A673 (cell line): ENCODE measurements at regions not wholly inside any gene's neighbourhood (a gene's known extent, or its start where the extent isn't known, plus 50 kb on each side); places are given as distances from the start of the nearest gene placed in this dataset.

Experiments used
- BruUV-seq: library from RNA; stranded (reverse); fragments of 400-500 nt; replicated peaks from 2 replicates; lab custom pipeline; 2021; lab: Mats Ljungman, UMichigan
- CTCF ChIA-PET: fragments of 300-600 bp; sonication (Branson Sonifier 250); formaldehyde crosslinking; loops from one replicate; lab custom pipeline; 2022; ENCODE audit warnings: antibody characterized with exemption; lab: Charles Lee
- POLR2A ChIA-PET: fragments of 300-600 bp; sonication (Branson Sonifier 250); formaldehyde crosslinking; loops from one replicate; lab custom pipeline; 2022; ENCODE audit warnings: antibody characterized with exemption; ENCODE audit not compliant: low non-redundant PET; lab: Charles Lee
- DNase-seq: peaks from one replicate; pipeline ENCODE4 v3.0.0-alpha.2; 2015; ENCODE audit warnings: low spot score
- H3K27ac ChIP-seq: fragments of 200-600 bp; sonication (generic); 2 replicates; pipeline ENCODE4 v1.5.1; 2016; ENCODE audit warnings: mixed run types, low read depth, mild to moderate bottlenecking, mixed read lengths, antibody characterized with exemption, low read length; ENCODE audit not compliant: poor library complexity, severe bottlenecking
- H3K27me3 ChIP-seq: fragments of 200-600 bp; sonication (generic); replicated peaks from 2 replicates; pipeline ENCODE4 v1.6.1; 2017; ENCODE audit warnings: mixed run types, low read depth, mild to moderate bottlenecking, mixed read lengths, antibody characterized with exemption, low read length; ENCODE audit not compliant: insufficient read depth, poor library complexity
- H3K36me3 ChIP-seq: fragments of 200-600 bp; sonication (generic); 2 replicates; pipeline ENCODE4 v1.6.1; 2016; ENCODE audit warnings: mixed run types, mild to moderate bottlenecking, mixed read lengths, antibody characterized with exemption, low read length; ENCODE audit not compliant: insufficient read depth, poor library complexity, severe bottlenecking
- H3K4me1 ChIP-seq: fragments of 200-600 bp; sonication (generic); 2 replicates; pipeline ENCODE4 v1.6.1; 2017; ENCODE audit warnings: mixed run types, mild to moderate bottlenecking, mixed read lengths, antibody characterized with exemption, low read length; ENCODE audit not compliant: insufficient read depth, poor library complexity, severe bottlenecking
- H3K4me3 ChIP-seq: fragments of 200-600 bp; sonication (generic); 2 replicates; pipeline ENCODE4 v1.5.1; 2016; ENCODE audit warnings: low read depth, mixed run types, mild to moderate bottlenecking, mixed read lengths, low read length; ENCODE audit not compliant: poor library complexity, severe bottlenecking
- H3K9me3 ChIP-seq: fragments of 200-600 bp; sonication (generic); 2 replicates; pipeline ENCODE4 v1.6.1; 2016; ENCODE audit warnings: mixed run types, low read depth, mild to moderate bottlenecking, mixed read lengths, antibody characterized with exemption, low read length; ENCODE audit not compliant: poor library complexity, severe bottlenecking
- EZH2 ChIP-seq: fragments of 200-600 bp; sonication (generic); IDR thresholded peaks from 2 replicates; pipeline ENCODE4 v1.6.1; 2017; ENCODE audit warnings: borderline replicate concordance, low read depth, mild to moderate bottlenecking, mixed read lengths, antibody characterized with exemption, low read length; ENCODE audit not compliant: poor library complexity, severe bottlenecking
- intact Hi-C: fragments of 100-400 bp; cut with micrococcal nuclease; formaldehyde crosslinking; loops from one replicate; pipeline ENCODE4 v1.10.0; 2022; ENCODE audit not compliant: unreplicated experiment
- TF ChIP-seq, protein P1 (sequence below): fragments of 300-800, 200-600 bp; sonication (generic); conservative IDR thresholded peaks from 2 replicates; pipeline ENCODE4 v1.5.1; 2017; ENCODE audit warnings: low read depth, mild to moderate bottlenecking, antibody characterized with exemption, low read length, moderate library complexity, mixed read lengths

DNA sequence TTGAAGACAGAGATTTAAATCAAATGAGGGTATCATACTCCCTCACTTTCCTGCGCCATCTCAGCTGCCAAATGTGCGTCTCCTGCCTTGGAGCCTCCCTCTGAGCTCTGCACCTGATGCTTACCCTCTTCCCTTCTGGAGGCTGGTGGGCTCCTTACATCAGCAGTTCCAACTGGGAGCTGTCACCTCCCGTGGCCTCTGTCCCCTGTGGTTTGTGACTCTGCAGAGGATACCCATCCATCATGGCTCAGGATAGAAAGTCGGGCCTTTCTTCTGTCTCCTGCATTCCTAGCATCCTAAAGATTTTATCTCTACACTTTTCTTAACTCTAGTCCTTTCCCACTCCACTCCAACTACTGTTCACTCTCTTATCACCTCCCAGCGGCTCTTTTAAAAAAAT, 570.6 kb downstream of the BCL11B start:
- Histone ChIP-seq H3K27me3 (no peaks in the 10 kb centered on the region), H3K9me3 (no peaks in the 10 kb centered on the region), H3K27ac (no peak overlapping the region), H3K4me1 (peaks cover 16% of the 10 kb centered on the region), H3K36me3 (no peaks in the 10 kb centered on the region), H3K4me3 (no peak overlapping the region)
- intact Hi-C loops, result no loop called here
- ChIA-PET CTCF (no interaction called here), POLR2A (no interaction called here)
- DNase-seq, result no peak
- TF ChIP-seq, protein P1, sequence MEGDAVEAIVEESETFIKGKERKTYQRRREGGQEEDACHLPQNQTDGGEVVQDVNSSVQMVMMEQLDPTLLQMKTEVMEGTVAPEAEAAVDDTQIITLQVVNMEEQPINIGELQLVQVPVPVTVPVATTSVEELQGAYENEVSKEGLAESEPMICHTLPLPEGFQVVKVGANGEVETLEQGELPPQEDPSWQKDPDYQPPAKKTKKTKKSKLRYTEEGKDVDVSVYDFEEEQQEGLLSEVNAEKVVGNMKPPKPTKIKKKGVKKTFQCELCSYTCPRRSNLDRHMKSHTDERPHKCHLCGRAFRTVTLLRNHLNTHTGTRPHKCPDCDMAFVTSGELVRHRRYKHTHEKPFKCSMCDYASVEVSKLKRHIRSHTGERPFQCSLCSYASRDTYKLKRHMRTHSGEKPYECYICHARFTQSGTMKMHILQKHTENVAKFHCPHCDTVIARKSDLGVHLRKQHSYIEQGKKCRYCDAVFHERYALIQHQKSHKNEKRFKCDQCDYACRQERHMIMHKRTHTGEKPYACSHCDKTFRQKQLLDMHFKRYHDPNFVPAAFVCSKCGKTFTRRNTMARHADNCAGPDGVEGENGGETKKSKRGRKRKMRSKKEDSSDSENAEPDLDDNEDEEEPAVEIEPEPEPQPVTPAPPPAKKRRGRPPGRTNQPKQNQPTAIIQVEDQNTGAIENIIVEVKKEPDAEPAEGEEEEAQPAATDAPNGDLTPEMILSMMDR, result no peak
- TF ChIP-seq EZH2, result no peak
- BruUV-seq, result no TSS peak

DNA sequence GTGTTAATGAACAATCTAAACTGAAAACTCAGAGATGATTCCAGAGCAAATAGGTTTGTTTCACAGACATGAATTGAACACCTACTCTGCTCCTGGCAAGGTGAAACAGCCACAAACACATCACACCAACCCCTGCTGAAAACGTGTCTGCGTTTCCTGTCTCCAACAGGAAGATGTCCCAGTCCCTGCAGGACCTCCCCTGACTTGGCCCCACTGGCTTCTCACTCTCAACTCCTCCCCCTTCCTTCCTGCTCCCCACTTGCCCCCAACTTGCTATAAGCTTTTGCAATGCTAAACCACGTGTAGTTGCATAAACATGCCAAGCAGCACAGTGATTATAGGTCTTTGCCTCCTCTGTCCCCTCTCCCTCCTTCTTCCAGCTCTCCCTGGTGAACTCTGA, 567.6 kb downstream of the BCL11B start:
- Histone ChIP-seq H3K27me3 (no peaks in the 10 kb centered on the region), H3K9me3 (no peaks in the 10 kb centered on the region), H3K27ac (no peak overlapping the region), H3K4me1 (peaks cover 16% of the 10 kb centered on the region), H3K4me3 (no peak overlapping the region), H3K36me3 (no peaks in the 10 kb centered on the region)
- ChIA-PET CTCF (no interaction called here), POLR2A (no interaction called here)
- no peak for TF ChIP-seq EZH2
- TF ChIP-seq, protein P1, result no peak
- intact Hi-C loops, result no loop called here
- BruUV-seq, result no TSS peak
- DNase-seq, result peak; percentile 17

DNA sequence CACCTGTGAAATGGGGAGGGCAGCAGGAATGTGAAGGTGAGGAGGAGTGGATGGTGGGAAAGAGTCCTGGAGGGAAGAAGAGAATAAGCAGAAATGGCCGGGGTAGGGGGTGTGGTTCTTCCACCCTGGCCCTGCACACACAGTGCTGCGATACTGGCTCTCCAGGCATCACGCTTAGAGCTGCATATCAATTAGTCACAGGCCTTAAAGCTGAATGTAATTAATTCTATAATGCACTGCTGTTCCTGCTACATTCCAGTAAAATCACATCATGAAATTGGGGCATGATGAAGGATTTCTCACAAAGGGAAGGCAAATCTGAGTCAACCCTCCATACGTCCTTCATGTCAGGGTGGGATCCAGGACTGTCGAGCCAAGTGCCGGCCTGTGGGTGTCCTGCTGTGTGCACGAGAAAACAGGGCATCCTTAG, 566.1 kb downstream of the BCL11B start:
- H3K4me1 ChIP-seq, result peaks cover 16% of the 10 kb centered on the region
- no peaks in the 10 kb centered on the region for H3K36me3 ChIP-seq
- intact Hi-C loops, result no loop called here
- CTCF ChIA-PET, result no interaction called here
- POLR2A ChIA-PET, result interaction anchor here (0.7 kb wide), 1 partner anchor 358 kb away, joined by 4 read pairs; no protein-coding TSS in a partner anchor
- H3K27ac ChIP-seq, result no peak overlapping the region
- DNase-seq, result peak; percentile 44
- H3K9me3 ChIP-seq, result no peaks in the 10 kb centered on the region
- H3K27me3 ChIP-seq, result no peaks in the 10 kb centered on the region
- no TSS peak for BruUV-seq
- TF ChIP-seq EZH2, result no peak
- TF ChIP-seq, protein P1, result no peak
- no peak overlapping the region for H3K4me3 ChIP-seq
